NB4 (cell line): ENCODE measurements at regions not wholly inside any gene's neighbourhood (a gene's known extent, or its start where the extent isn't known, plus 50 kb on each side); places are given as distances from the start of the nearest gene placed in this dataset.

ENCODE experiments used
- CTCF ChIP-seq: IDR thresholded peaks from one replicate; pipeline ENCODE4 v1.5.1; 2012; ENCODE audit warnings: low read depth, low read length
- MYC ChIP-seq: IDR thresholded peaks from 2 replicates; pipeline ENCODE4 v1.6.1; 2011; ENCODE audit warnings: low read depth, low read length

- no peak for TF ChIP-seq MYC
- no peak for TF ChIP-seq CTCF
Observed at GRCh38 chr6:50658561-50658960, 54.8 kb upstream of the TFAP2D start.
